Neural cell (in vitro differentiated cells): ENCODE measurements at regions not wholly inside any gene's neighbourhood (a gene's known extent, or its start where the extent isn't known, plus 50 kb on each side); places are given as distances from the start of the nearest gene placed in this dataset.

Experiments used
- H2AFZ ChIP-seq: fragments of 200-600, 300-800 bp; sonication (generic), shearing (Covaris generic); 2 replicates; pipeline ENCODE4 v1.6.0; 2014; ENCODE audit warnings: low read depth, mild to moderate bottlenecking, antibody characterized with exemption, low read length, moderate library complexity
- H3F3A ChIP-seq: fragments of 200-600 bp; shearing (Covaris generic); 2 replicates; pipeline ENCODE4 v1.6.1; 2016; ENCODE audit warnings: mild to moderate bottlenecking, moderate library complexity, mixed read lengths, antibody characterized with exemption, low read length; ENCODE audit not compliant: insufficient read depth, poor library complexity, severe bottlenecking
- H3K27ac ChIP-seq: fragments of 200-600, 300-800 bp; sonication (generic), shearing (Covaris generic); 2 replicates; pipeline ENCODE4 v1.5.1; 2014; ENCODE audit warnings: mild to moderate bottlenecking, low read length, moderate library complexity
- H3K27me3 ChIP-seq: fragments of 300-800, 200-600 bp; sonication (generic), shearing (Covaris generic); 2 replicates; pipeline ENCODE4 v1.6.0; 2014; ENCODE audit warnings: mild to moderate bottlenecking, low read depth, low read length, moderate library complexity; ENCODE audit not compliant: insufficient read depth
- H3K36me3 ChIP-seq: fragments of 300-800, 200-600 bp; sonication (generic), shearing (Covaris generic); 2 replicates; pipeline ENCODE4 v1.5.1; 2014; ENCODE audit warnings: mild to moderate bottlenecking, antibody characterized with exemption, low read length, moderate library complexity; ENCODE audit not compliant: insufficient read depth
- H3K4me2 ChIP-seq: fragments of 300-800, 200-600 bp; sonication (generic), shearing (Covaris generic); 2 replicates; pipeline ENCODE4 v1.6.0; 2014; ENCODE audit warnings: mild to moderate bottlenecking, low read length
- H3K4me3 ChIP-seq: fragments of 300-800, 200-600 bp; sonication (generic), shearing (Covaris generic); 2 replicates; pipeline ENCODE4 v1.5.1; 2014; ENCODE audit warnings: mild to moderate bottlenecking, low read length, moderate library complexity
- H3K79me2 ChIP-seq: fragments of 200-600 bp; shearing (Covaris generic); replicated peaks from 2 replicates; pipeline ENCODE4 v1.6.0; 2014; ENCODE audit warnings: mild to moderate bottlenecking, low read length, moderate library complexity; ENCODE audit not compliant: insufficient read depth
- H3K9ac ChIP-seq: fragments of 300-800, 200-600 bp; sonication (generic), shearing (Covaris generic); 2 replicates; pipeline ENCODE4 v1.6.1; 2016; ENCODE audit warnings: mild to moderate bottlenecking, low read length, mixed read lengths
- H3K9me2 ChIP-seq: fragments of 200-600 bp; shearing (Covaris generic); 2 replicates; pipeline ENCODE4 v1.6.1; 2016; ENCODE audit warnings: mild to moderate bottlenecking, low read length, mixed read lengths; ENCODE audit not compliant: insufficient read depth
- H3K9me3 ChIP-seq: fragments of 200-600, 300-800 bp; sonication (generic), shearing (Covaris generic); 2 replicates; pipeline ENCODE4 v1.6.1; 2016; ENCODE audit warnings: mild to moderate bottlenecking, mixed run types, low read length, moderate library complexity, mixed read lengths
- H4K20me1 ChIP-seq: fragments of 200-600 bp; shearing (Covaris generic); 2 replicates; pipeline ENCODE4 v1.6.1; 2016; ENCODE audit warnings: mild to moderate bottlenecking, mixed run types; ENCODE audit not compliant: insufficient read depth
- EP300 ChIP-seq: fragments of 450-650 bp; conservative IDR thresholded peaks from 2 replicates; pipeline ENCODE4 v1.6.1; 2014; ENCODE audit warnings: antibody characterized with exemption, mild to moderate bottlenecking, moderate library complexity; ENCODE audit not compliant: poor library complexity, severe bottlenecking
- EZH2 ChIP-seq: fragments of 200-600, 300-800 bp; shearing (Covaris generic), sonication (generic); IDR thresholded peaks from 2 replicates; pipeline ENCODE4 v1.6.1; 2014; ENCODE audit warnings: antibody characterized with exemption, low read length, borderline replicate concordance, mild to moderate bottlenecking; ENCODE audit not compliant: insufficient read depth, poor library complexity, severe bottlenecking
- MXI1 ChIP-seq: fragments of 450-650 bp; conservative IDR thresholded peaks from 2 replicates; pipeline ENCODE4 v1.6.1; 2014; ENCODE audit warnings: antibody characterized with exemption, mild to moderate bottlenecking; ENCODE audit not compliant: poor library complexity, severe bottlenecking
- POLR2AphosphoS5 ChIP-seq: IDR thresholded peaks from 2 replicates; pipeline ENCODE4 v1.6.1; 2012
- RAD21 ChIP-seq: fragments of 450-650 bp; conservative IDR thresholded peaks from 2 replicates; pipeline ENCODE4 v1.6.1; 2014; ENCODE audit warnings: antibody characterized with exemption, mild to moderate bottlenecking, moderate library complexity
- SMC3 ChIP-seq: fragments of 450-650 bp; conservative IDR thresholded peaks from 2 replicates; pipeline ENCODE4 v1.6.1; 2014; ENCODE audit warnings: antibody characterized with exemption, mild to moderate bottlenecking, moderate library complexity; ENCODE audit not compliant: poor library complexity
- TAF1 ChIP-seq: IDR thresholded peaks from 2 replicates; pipeline ENCODE4 v1.6.1; 2012; ENCODE audit warnings: low read depth
- TF ChIP-seq, protein P1 (sequence below): IDR thresholded peaks from 2 replicates; pipeline ENCODE4 v1.6.1; 2012; ENCODE audit warnings: borderline replicate concordance
- TF ChIP-seq, protein P2 (sequence below): fragments of 450-650 bp; IDR thresholded peaks from 2 replicates; pipeline ENCODE4 v1.5.1; 2014; ENCODE audit warnings: antibody characterized with exemption, mild to moderate bottlenecking, moderate library complexity; ENCODE audit not compliant: poor library complexity, severe bottlenecking

DNA sequence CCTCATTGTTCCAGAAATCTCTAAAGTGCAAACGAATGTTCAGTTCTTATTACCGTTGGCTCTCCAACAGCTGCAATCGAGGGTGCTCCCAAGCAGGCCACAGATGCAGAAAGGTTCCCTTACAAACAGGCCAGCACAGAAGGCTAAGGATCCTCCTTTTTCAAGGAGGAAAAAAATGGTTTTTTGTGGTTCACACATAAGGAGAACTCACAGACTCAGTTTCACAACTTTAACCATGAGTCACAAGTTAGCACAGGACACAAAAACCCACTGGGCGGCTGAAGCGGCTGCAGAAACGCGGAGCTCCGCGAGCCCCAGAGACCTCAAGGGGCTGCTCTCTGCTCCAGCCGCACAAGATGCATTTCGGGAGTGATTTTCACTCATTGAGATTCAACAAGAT lies 98.2 kb upstream of the PRR5 start:
- H2AFZ ChIP-seq: no peak overlapping the region
- no peaks in the 10 kb centered on the region for H3K9me3 ChIP-seq
- no peaks in the 10 kb centered on the region for H3K27me3 ChIP-seq
- H3K9ac ChIP-seq: no peak overlapping the region
- TF ChIP-seq, protein P1, sequence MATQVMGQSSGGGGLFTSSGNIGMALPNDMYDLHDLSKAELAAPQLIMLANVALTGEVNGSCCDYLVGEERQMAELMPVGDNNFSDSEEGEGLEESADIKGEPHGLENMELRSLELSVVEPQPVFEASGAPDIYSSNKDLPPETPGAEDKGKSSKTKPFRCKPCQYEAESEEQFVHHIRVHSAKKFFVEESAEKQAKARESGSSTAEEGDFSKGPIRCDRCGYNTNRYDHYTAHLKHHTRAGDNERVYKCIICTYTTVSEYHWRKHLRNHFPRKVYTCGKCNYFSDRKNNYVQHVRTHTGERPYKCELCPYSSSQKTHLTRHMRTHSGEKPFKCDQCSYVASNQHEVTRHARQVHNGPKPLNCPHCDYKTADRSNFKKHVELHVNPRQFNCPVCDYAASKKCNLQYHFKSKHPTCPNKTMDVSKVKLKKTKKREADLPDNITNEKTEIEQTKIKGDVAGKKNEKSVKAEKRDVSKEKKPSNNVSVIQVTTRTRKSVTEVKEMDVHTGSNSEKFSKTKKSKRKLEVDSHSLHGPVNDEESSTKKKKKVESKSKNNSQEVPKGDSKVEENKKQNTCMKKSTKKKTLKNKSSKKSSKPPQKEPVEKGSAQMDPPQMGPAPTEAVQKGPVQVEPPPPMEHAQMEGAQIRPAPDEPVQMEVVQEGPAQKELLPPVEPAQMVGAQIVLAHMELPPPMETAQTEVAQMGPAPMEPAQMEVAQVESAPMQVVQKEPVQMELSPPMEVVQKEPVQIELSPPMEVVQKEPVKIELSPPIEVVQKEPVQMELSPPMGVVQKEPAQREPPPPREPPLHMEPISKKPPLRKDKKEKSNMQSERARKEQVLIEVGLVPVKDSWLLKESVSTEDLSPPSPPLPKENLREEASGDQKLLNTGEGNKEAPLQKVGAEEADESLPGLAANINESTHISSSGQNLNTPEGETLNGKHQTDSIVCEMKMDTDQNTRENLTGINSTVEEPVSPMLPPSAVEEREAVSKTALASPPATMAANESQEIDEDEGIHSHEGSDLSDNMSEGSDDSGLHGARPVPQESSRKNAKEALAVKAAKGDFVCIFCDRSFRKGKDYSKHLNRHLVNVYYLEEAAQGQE: no peak
- TF ChIP-seq POLR2AphosphoS5 (no peak), EZH2 (no peak), SMC3 (no peak), EP300 (no peak), TAF1 (no peak), RAD21 (no peak), MXI1 (no peak)
- TF ChIP-seq, protein P2, sequence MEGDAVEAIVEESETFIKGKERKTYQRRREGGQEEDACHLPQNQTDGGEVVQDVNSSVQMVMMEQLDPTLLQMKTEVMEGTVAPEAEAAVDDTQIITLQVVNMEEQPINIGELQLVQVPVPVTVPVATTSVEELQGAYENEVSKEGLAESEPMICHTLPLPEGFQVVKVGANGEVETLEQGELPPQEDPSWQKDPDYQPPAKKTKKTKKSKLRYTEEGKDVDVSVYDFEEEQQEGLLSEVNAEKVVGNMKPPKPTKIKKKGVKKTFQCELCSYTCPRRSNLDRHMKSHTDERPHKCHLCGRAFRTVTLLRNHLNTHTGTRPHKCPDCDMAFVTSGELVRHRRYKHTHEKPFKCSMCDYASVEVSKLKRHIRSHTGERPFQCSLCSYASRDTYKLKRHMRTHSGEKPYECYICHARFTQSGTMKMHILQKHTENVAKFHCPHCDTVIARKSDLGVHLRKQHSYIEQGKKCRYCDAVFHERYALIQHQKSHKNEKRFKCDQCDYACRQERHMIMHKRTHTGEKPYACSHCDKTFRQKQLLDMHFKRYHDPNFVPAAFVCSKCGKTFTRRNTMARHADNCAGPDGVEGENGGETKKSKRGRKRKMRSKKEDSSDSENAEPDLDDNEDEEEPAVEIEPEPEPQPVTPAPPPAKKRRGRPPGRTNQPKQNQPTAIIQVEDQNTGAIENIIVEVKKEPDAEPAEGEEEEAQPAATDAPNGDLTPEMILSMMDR: no peak
- no peaks in the 10 kb centered on the region for H3K36me3 ChIP-seq
- H3K27ac ChIP-seq: no peak overlapping the region
- H3K4me2 ChIP-seq: no peak overlapping the region
- H3F3A ChIP-seq: no peaks in the 10 kb centered on the region
- H3K9me2 ChIP-seq: no peaks in the 10 kb centered on the region
- H4K20me1 ChIP-seq: no peaks in the 10 kb centered on the region
- H3K79me2 ChIP-seq: no peaks in the 10 kb centered on the region
- no peak overlapping the region for H3K4me3 ChIP-seq

DNA sequence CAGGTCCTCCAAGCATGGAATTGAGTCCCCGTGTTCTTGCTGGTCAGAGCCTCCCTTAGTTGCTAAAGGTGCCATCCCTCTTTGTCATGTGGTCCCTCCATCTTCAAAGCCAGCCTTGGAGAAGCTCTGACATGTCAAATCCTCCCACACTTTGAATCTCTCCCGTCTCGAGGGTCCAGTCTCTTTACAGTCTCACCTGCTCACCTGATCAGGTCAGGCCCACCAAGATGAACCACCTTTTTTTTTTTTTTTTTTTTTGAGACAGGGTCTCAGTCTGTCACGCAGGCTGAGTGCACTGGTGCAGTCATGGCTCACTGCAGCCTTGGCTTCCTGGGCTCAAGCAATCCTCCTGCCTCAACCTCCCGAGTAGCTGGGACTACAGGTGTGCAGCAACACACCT lies 100.3 kb upstream of the PRR5 start:
- no peak overlapping the region for H3K9ac ChIP-seq
- H3K27me3 ChIP-seq: no peaks in the 10 kb centered on the region
- no peaks in the 10 kb centered on the region for H4K20me1 ChIP-seq
- H2AFZ ChIP-seq: no peak overlapping the region
- no peaks in the 10 kb centered on the region for H3F3A ChIP-seq
- H3K9me3 ChIP-seq: no peaks in the 10 kb centered on the region
- no peaks in the 10 kb centered on the region for H3K9me2 ChIP-seq
- no peaks in the 10 kb centered on the region for H3K36me3 ChIP-seq
- no peak overlapping the region for H3K27ac ChIP-seq
- TF ChIP-seq, protein P1: no peak
- TF ChIP-seq EP300 (no peak), EZH2 (no peak), MXI1 (no peak), RAD21 (no peak), POLR2AphosphoS5 (no peak), TAF1 (no peak), SMC3 (no peak)
- TF ChIP-seq, protein P2: no peak
- H3K4me3 ChIP-seq: no peak overlapping the region
- H3K79me2 ChIP-seq: no peaks in the 10 kb centered on the region
- no peak overlapping the region for H3K4me2 ChIP-seq
